ENCODE measurements at regions not wholly inside any gene's neighbourhood (a gene's known extent, or its start where the extent isn't known, plus 50 kb on each side); places are given as distances from the start of the nearest gene placed in this dataset.

DNA sequence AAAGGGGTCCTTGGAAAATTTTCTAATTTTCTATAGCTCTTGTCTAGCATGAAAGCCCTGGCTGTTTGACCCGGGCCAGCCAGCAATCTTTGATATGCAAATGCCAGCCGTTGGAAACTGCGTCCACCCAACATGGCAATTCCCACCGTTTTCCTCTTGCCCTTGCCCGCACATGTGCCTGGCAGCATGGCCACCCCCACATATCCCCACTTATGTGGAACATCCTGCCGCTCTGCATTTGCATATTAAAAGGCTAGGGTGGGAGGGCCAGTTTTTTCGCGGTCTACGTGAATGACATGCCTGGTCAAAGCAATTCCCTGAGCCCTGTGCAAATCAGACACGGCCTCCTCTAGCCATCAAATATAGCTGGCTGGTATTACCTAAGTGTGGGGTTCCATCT is 110.3 kb upstream of the TDRD3 start:
- Mint-ChIP-seq H3K27me3 (ENCODE audit: low read depth) (no peaks in the 10 kb centered on the region), H3K4me3 (peak overlapping the region; percentile 38), H3K27ac (ENCODE audit: unreplicated experiment) (no peak overlapping the region), H3K4me1 (peaks cover 14% of the 10 kb centered on the region), H3K36me3 (ENCODE audit: low read depth) (peaks cover 2% of the 10 kb centered on the region), H3K9me3 (no peaks in the 10 kb centered on the region)
- DNase-seq (ENCODE audit: low read depth, low spot score): no peak
- TF ChIP-seq, protein P1, sequence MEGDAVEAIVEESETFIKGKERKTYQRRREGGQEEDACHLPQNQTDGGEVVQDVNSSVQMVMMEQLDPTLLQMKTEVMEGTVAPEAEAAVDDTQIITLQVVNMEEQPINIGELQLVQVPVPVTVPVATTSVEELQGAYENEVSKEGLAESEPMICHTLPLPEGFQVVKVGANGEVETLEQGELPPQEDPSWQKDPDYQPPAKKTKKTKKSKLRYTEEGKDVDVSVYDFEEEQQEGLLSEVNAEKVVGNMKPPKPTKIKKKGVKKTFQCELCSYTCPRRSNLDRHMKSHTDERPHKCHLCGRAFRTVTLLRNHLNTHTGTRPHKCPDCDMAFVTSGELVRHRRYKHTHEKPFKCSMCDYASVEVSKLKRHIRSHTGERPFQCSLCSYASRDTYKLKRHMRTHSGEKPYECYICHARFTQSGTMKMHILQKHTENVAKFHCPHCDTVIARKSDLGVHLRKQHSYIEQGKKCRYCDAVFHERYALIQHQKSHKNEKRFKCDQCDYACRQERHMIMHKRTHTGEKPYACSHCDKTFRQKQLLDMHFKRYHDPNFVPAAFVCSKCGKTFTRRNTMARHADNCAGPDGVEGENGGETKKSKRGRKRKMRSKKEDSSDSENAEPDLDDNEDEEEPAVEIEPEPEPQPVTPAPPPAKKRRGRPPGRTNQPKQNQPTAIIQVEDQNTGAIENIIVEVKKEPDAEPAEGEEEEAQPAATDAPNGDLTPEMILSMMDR (conservative IDR thresholded peaks at IDR 0.05): no peak

DNA sequence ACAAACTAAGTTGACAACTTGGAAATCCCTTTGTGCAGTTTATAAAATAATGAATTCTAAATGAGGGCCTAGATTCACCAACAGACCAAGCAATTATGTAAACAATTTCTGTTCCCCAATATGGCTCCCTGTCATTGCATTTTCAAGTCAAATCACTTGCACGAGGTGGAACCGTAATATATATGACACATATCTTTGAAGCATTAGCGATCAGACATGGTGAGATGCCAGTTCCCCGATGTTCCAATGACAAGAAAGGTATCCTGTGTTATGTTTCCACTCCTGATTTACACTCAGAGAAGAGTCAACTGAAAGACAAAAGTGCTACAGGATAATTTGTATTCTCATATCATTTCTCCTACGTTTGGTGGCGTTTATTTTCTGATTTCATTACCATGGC is 108.5 kb upstream of the TDRD3 start:
- no peaks in the 10 kb centered on the region for H3K27me3 Mint-ChIP-seq (ENCODE audit: low read depth)
- peaks cover 2% of the 10 kb centered on the region for H3K36me3 Mint-ChIP-seq (ENCODE audit: low read depth)

DNA sequence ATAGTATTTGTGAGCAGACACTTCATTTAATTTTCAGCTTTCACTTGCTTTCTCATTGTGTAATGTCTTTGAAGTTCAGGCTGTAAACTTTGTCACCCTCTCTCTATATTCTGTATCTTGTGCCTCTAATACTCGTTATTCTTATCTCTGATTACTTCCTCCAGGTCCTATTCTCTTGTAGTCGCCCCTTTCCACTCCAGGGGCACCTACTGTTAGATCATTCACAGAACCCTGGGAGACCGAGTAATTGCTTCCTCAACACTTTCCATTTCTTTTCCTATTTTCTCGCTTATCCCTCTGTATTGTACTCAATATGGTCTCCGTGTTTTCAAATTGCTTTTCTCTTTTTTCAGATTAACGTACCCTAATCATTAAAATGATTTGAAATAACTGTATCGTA is 93.9 kb upstream of the TDRD3 start:
- Mint-ChIP-seq H3K27ac (ENCODE audit: unreplicated experiment) (no peak overlapping the region), H3K36me3 (ENCODE audit: low read depth) (peaks cover 2% of the 10 kb centered on the region), H3K4me1 (no peaks in the 10 kb centered on the region), H3K27me3 (ENCODE audit: low read depth) (no peaks in the 10 kb centered on the region), H3K9me3 (peaks cover 3% of the 10 kb centered on the region), H3K4me3 (no peak overlapping the region)
- no peak for DNase-seq (ENCODE audit: low read depth, low spot score)
- TF ChIP-seq, protein P1 (conservative IDR thresholded peaks at IDR 0.05): no peak

More for the DNA sequence above, 108.5 kb upstream of the TDRD3 start:
- DNase-seq (ENCODE audit: low read depth, low spot score): no peak
- H3K4me1 Mint-ChIP-seq: peaks cover 14% of the 10 kb centered on the region
- no peak overlapping the region for H3K27ac Mint-ChIP-seq (ENCODE audit: unreplicated experiment)
- TF ChIP-seq, protein P1 (conservative IDR thresholded peaks at IDR 0.05): no peak
- H3K9me3 Mint-ChIP-seq: no peaks in the 10 kb centered on the region
- no peak overlapping the region for H3K4me3 Mint-ChIP-seq

DNA sequence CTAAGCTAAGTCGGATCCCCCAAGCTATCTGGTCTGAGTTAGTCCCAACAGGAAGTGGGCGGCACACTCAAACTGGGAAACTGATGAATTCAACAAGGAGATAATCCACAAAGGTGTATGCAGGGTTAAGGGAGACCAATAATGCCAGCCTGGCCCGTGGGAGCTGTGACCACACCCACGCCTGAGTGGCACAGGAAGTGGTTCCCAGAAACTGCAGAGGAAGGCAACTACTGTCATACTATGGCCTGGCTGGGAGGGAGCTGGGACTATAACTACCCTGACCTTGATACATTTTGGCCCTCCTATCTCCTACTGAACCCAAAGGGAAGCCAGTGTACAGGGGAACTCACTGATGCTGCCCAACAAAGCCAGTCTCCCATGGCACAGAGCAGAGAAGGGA is 85.5 kb upstream of the TDRD3 start:
- no peak for DNase-seq (ENCODE audit: low read depth, low spot score)
- Mint-ChIP-seq H3K27me3 (ENCODE audit: low read depth) (no peaks in the 10 kb centered on the region), H3K4me1 (peaks cover 7% of the 10 kb centered on the region), H3K4me3 (no peak overlapping the region), H3K36me3 (ENCODE audit: low read depth) (peaks cover 2% of the 10 kb centered on the region), H3K27ac (ENCODE audit: unreplicated experiment) (no peak overlapping the region), H3K9me3 (peaks cover 3% of the 10 kb centered on the region)
- TF ChIP-seq, protein P1 (conservative IDR thresholded peaks at IDR 0.05): no peak

DNA sequence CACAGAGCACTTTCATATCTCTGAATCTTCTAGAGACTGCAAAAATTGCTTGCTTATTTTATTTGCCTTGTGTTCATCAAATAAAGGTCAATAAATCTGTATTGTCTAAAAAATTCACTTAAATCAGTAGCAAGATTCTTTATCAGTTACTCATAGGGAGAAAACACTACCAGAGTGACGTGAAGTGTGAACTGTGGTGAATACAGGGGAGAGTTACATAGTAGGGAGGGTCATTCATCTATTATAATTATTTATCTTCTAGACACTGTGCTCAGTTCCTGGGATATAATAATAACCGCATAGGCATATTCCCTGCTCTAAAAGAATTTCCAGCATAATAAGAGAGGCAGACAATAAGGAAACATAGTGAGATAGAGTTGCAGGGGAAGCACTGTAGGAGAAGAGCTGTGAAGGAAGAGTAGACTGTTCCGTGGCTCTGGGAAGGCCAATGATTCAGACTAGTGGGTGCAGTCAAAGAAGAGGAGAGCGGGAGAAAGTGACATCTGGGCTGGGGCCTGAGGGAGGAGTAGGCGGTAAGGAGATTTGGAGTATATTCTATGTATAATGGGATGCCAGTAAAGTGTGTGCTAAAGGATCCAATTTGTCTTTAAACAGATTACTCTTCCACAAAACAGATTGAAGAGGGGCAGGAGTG is 84.0 kb upstream of the TDRD3 start:
- Mint-ChIP-seq H3K27me3 (ENCODE audit: low read depth) (no peaks in the 10 kb centered on the region), H3K4me3 (no peak overlapping the region), H3K27ac (ENCODE audit: unreplicated experiment) (no peak overlapping the region), H3K9me3 (no peaks in the 10 kb centered on the region), H3K36me3 (ENCODE audit: low read depth) (no peaks in the 10 kb centered on the region), H3K4me1 (peaks cover 7% of the 10 kb centered on the region)
- DNase-seq (ENCODE audit: low read depth, low spot score): no peak
- TF ChIP-seq, protein P1 (conservative IDR thresholded peaks at IDR 0.05): no peak

All from neural crest cell (in vitro differentiated cells).